Caco-2 (cell line): ENCODE measurements at regions not wholly inside any gene's neighbourhood (a gene's known extent, or its start where the extent isn't known, plus 50 kb on each side); places are given as distances from the start of the nearest gene placed in this dataset.

Experiments
- BruUV-seq: library from RNA; stranded (reverse); fragments of 400-500 nt; replicated peaks from 2 replicates; lab custom pipeline; 2021; lab: Mats Ljungman, UMichigan
- CTCF ChIA-PET: fragments of 300-600 bp; sonication (Branson Sonifier 250); formaldehyde crosslinking; loops from one replicate; lab custom pipeline; 2022; ENCODE audit warnings: antibody characterized with exemption; lab: Charles Lee
- POLR2A ChIA-PET: fragments of 300-600 bp; sonication (Branson Sonifier 250); formaldehyde crosslinking; loops from one replicate; lab custom pipeline; 2022; ENCODE audit warnings: antibody characterized with exemption; lab: Charles Lee
- DNase-seq, 2 experiments: peaks; one replicate each; pipeline versions ENCODE4 v3.0.0 to v3.0.0-alpha.2; 2020 to 2022
- H3K27me3 ChIP-seq: replicated peaks from 2 replicates; pipeline ENCODE4 v1.6.0; 2011; ENCODE audit warnings: low read length; ENCODE audit not compliant: control insufficient read depth, insufficient read depth
- H3K36me3 ChIP-seq: 2 replicates; pipeline ENCODE4 v1.5.1; 2011; ENCODE audit warnings: low read length; ENCODE audit not compliant: control insufficient read depth, insufficient read depth
- H3K4me1 ChIP-seq: fragments of 250-450 bp; sonication (Bioruptor Pico); 2 replicates; pipeline ENCODE4 v1.5.1; 2020; ENCODE audit warnings: mild to moderate bottlenecking
- H3K4me3 ChIP-seq: 2 replicates; pipeline ENCODE4 v1.5.1; 2011; ENCODE audit warnings: low read depth, mild to moderate bottlenecking, control low read depth, low read length
- H3K9me3 ChIP-seq: fragments of 250-450 bp; sonication (Bioruptor Pico); 2 replicates; pipeline ENCODE4 v1.5.1; 2020; ENCODE audit warnings: mild to moderate bottlenecking, moderate library complexity
- H3K27ac Mint-ChIP-seq: one replicate; pipeline ENCODE4 v1.8.0; 2022; ENCODE audit warnings: mixed read lengths; ENCODE audit not compliant: unreplicated experiment
- H3K27me3 Mint-ChIP-seq: one replicate; pipeline ENCODE4 v1.8.0; 2022; ENCODE audit warnings: mixed read lengths; ENCODE audit not compliant: insufficient read depth, unreplicated experiment
- H3K36me3 Mint-ChIP-seq: one replicate; pipeline ENCODE4 v1.8.0; 2022; ENCODE audit warnings: mild to moderate bottlenecking, mixed read lengths; ENCODE audit not compliant: insufficient read depth, unreplicated experiment
- H3K4me1 Mint-ChIP-seq: one replicate; pipeline ENCODE4 v1.8.0; 2022; ENCODE audit warnings: low read depth, mixed read lengths; ENCODE audit not compliant: unreplicated experiment
- H3K4me3 Mint-ChIP-seq: one replicate; pipeline ENCODE4 v1.8.0; 2022; ENCODE audit warnings: mild to moderate bottlenecking, moderate library complexity, mixed read lengths; ENCODE audit not compliant: unreplicated experiment
- H3K9me3 Mint-ChIP-seq: one replicate; pipeline ENCODE4 v1.8.0; 2022; ENCODE audit warnings: mixed read lengths; ENCODE audit not compliant: unreplicated experiment
- CTCF ChIP-seq, 2 experiments: fragments of 200-600 bp in 1 of 2; IDR thresholded peaks; 1 replicate in 1 of 2; 2 replicates in 1 of 2; pipeline versions ENCODE4 v1.5.1 to v1.8.0; 2011 to 2022; ENCODE audit warnings: antibody characterized with exemption in 1 of 2, control low read depth in 1 of 2, inconsistent platforms in 1 of 2, low read depth in 1 of 2, low read length in 1 of 2, mild to moderate bottlenecking in 1 of 2, moderate library complexity in 1 of 2; ENCODE audit not compliant: insufficient read depth in 1 of 2, severe bottlenecking in 1 of 2, unreplicated experiment in 1 of 2
- intact Hi-C: fragments of 100-400 bp; cut with micrococcal nuclease; formaldehyde crosslinking; loops from one replicate; pipeline ENCODE4 v1.10.0; 2022; ENCODE audit not compliant: unreplicated experiment

GRCh38 chr16:13772782-13773181 lies 147.2 kb upstream of the ERCC4 start:
- TF ChIP-seq CTCF (IDR thresholded peaks at IDR 0.05; ENCODE audit: insufficient read depth in 1 of 2, low read depth in 1 of 2, low read length in 1 of 2, severe bottlenecking in 1 of 2, unreplicated experiment in 1 of 2), result no peak
- H3K4me1 Mint-ChIP-seq, result no peaks in the 10 kb centered on the region
- DNase-seq, result no peak
- no TSS peak for BruUV-seq
- no peaks in the 10 kb centered on the region; the same call in 1 of the 2 replicates for H3K9me3 ChIP-seq
- H3K4me3 Mint-ChIP-seq, result no peak overlapping the region
- CTCF ChIA-PET, result no interaction called here
- H3K27me3 Mint-ChIP-seq, result peaks cover 23% of the 10 kb centered on the region
- no peaks in the 10 kb centered on the region for H3K4me1 ChIP-seq
- POLR2A ChIA-PET, result no interaction called here
- intact Hi-C loops, result no loop called here
- H3K4me3 ChIP-seq, result no peak overlapping the region
- H3K27ac Mint-ChIP-seq, result no peak overlapping the region
- H3K36me3 ChIP-seq, result no peaks in the 10 kb centered on the region
- no peaks in the 10 kb centered on the region for H3K36me3 Mint-ChIP-seq
- H3K9me3 Mint-ChIP-seq, result peaks cover 19% of the 10 kb centered on the region
- H3K27me3 ChIP-seq, result no peaks in the 10 kb centered on the region

GRCh38 chr16:13779676-13780075 lies 140.3 kb upstream of the ERCC4 start:
- no peaks in the 10 kb centered on the region for H3K36me3 ChIP-seq
- Mint-ChIP-seq H3K4me3 (no peak overlapping the region), H3K4me1 (no peaks in the 10 kb centered on the region), H3K27me3 (peaks cover 10% of the 10 kb centered on the region), H3K27ac (no peak overlapping the region), H3K9me3 (peaks cover 27% of the 10 kb centered on the region), H3K36me3 (no peaks in the 10 kb centered on the region)
- no TSS peak for BruUV-seq
- intact Hi-C loops, result no loop called here
- no peaks in the 10 kb centered on the region; the same call in 1 of the 2 replicates for H3K9me3 ChIP-seq
- no peaks in the 10 kb centered on the region for H3K4me1 ChIP-seq
- no peak for DNase-seq
- CTCF ChIA-PET, result no interaction called here
- no peak overlapping the region for H3K4me3 ChIP-seq
- TF ChIP-seq CTCF (IDR thresholded peaks at IDR 0.05; ENCODE audit: insufficient read depth in 1 of 2, low read depth in 1 of 2, low read length in 1 of 2, severe bottlenecking in 1 of 2, unreplicated experiment in 1 of 2), result no peak
- H3K27me3 ChIP-seq, result no peaks in the 10 kb centered on the region
- POLR2A ChIA-PET, result no interaction called here

- peaks cover 18% of the 10 kb centered on the region for H3K9me3 Mint-ChIP-seq
- DNase-seq, result no peak
- no peaks in the 10 kb centered on the region; the same call in 1 of the 2 replicates for H3K9me3 ChIP-seq
- H3K4me1 Mint-ChIP-seq, result no peaks in the 10 kb centered on the region
- no peak for TF ChIP-seq CTCF (IDR thresholded peaks at IDR 0.05; ENCODE audit: insufficient read depth in 1 of 2, low read depth in 1 of 2, low read length in 1 of 2, severe bottlenecking in 1 of 2, unreplicated experiment in 1 of 2)
- H3K4me1 ChIP-seq, result no peaks in the 10 kb centered on the region
- intact Hi-C loops, result no loop called here
- ChIA-PET POLR2A (no interaction called here), CTCF (no interaction called here)
- no peak overlapping the region for H3K4me3 Mint-ChIP-seq
- no peaks in the 10 kb centered on the region for H3K36me3 Mint-ChIP-seq
- no peak overlapping the region for H3K4me3 ChIP-seq
- no peaks in the 10 kb centered on the region for H3K27me3 ChIP-seq
- H3K36me3 ChIP-seq, result no peaks in the 10 kb centered on the region
- H3K27ac Mint-ChIP-seq, result no peak overlapping the region
- H3K27me3 Mint-ChIP-seq, result peaks cover 4% of the 10 kb centered on the region
- BruUV-seq, result no TSS peak
Observed at GRCh38 chr16:13780406-13781168, 139.4 kb upstream of the ERCC4 start.
